ENCODE measurements at regions not wholly inside any gene's neighbourhood (a gene's known extent, or its start where the extent isn't known, plus 50 kb on each side); places are given as distances from the start of the nearest gene placed in this dataset.

DNA sequence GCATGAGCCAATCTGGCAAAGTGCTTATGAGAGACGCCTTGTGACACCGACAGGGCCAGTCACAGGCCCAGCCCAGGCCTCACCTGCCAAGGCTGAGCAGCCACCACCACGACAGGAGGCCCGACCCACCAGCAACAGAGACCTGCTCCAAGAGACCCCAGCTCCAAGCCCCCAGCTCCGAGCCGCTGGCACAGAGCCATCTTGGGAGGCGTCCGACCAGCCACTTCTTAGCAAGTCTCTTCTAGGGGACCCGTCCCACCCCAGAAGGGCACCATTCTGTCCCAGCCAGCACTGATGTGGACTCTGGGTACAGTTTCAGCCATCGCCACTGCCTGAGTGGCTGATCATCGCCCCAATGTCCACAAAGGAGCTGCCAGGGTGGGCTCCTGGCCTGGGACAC is 290.7 kb upstream of the SALL3 start:
- TF ChIP-seq, protein P1, sequence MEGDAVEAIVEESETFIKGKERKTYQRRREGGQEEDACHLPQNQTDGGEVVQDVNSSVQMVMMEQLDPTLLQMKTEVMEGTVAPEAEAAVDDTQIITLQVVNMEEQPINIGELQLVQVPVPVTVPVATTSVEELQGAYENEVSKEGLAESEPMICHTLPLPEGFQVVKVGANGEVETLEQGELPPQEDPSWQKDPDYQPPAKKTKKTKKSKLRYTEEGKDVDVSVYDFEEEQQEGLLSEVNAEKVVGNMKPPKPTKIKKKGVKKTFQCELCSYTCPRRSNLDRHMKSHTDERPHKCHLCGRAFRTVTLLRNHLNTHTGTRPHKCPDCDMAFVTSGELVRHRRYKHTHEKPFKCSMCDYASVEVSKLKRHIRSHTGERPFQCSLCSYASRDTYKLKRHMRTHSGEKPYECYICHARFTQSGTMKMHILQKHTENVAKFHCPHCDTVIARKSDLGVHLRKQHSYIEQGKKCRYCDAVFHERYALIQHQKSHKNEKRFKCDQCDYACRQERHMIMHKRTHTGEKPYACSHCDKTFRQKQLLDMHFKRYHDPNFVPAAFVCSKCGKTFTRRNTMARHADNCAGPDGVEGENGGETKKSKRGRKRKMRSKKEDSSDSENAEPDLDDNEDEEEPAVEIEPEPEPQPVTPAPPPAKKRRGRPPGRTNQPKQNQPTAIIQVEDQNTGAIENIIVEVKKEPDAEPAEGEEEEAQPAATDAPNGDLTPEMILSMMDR (IDR thresholded peaks at IDR 0.05): no peak
- TF ChIP-seq POLR2A (IDR thresholded peaks at IDR 0.05): no peak
